HG02610 (cell line): ENCODE measurements at regions not wholly inside any gene's neighbourhood (a gene's known extent, or its start where the extent isn't known, plus 50 kb on each side); places are given as distances from the start of the nearest gene placed in this dataset.

ENCODE experiments used
- ATAC-seq: cut with Tn5 transposase; IDR thresholded peaks from one replicate; pipeline ENCODE4 v1.9.1; 2021; ENCODE audit warnings: mild to moderate bottlenecking, moderate library complexity; ENCODE audit not compliant: unreplicated experiment

GRCh38 chr12:46437469-46437868 lies 64.9 kb upstream of the SLC38A2 start:
- ATAC-seq, result no peak

- no peak for ATAC-seq
Observed at GRCh38 chr12:46436747-46437146, 64.2 kb upstream of the SLC38A2 start.

- no peak for ATAC-seq
Observed at GRCh38 chr12:46435625-46436024, 63.1 kb upstream of the SLC38A2 start.

GRCh38 chr12:46435029-46435428 lies 62.5 kb upstream of the SLC38A2 start:
- no peak for ATAC-seq

- ATAC-seq, result no peak
Observed at GRCh38 chr12:46433829-46434228, 61.3 kb upstream of the SLC38A2 start.

GRCh38 chr12:46432325-46432724 lies 59.8 kb upstream of the SLC38A2 start:
- no peak for ATAC-seq

- peak; percentile 89 for ATAC-seq
Observed at GRCh38 chr12:46430340-46430948, 57.9 kb upstream of the SLC38A2 start.
